Aorta (tissue), 5 donors: ENCODE measurements at regions not wholly inside any gene's neighbourhood (a gene's known extent, or its start where the extent isn't known, plus 50 kb on each side); places are given as distances from the start of the nearest gene placed in this dataset.
"Not testable (repeated sequence)": the region's sequence is repeated elsewhere in the genome, so short reads cannot be mapped to it uniquely, and the experiment has no call there.

Experiments
- ATAC-seq: fragments of 200-7000 bp; cut with Tn5 transposase; one replicate; pipeline ENCODE4 v1.9.1; 2022; ENCODE audit warnings: moderate library complexity; ENCODE audit not compliant: low FRiP score
- DNase-seq, 2 donors: peaks; one replicate each; pipeline ENCODE4 v3.0.0-alpha.2; 2020
- H3K27ac ChIP-seq, 2 donors: one replicate each; pipeline ENCODE4 v1.5.1; 2013; ENCODE audit warnings: low read length in 2 of 2, mild to moderate bottlenecking in 2 of 2, moderate library complexity in 2 of 2, control low read depth in 1 of 2, inconsistent platforms in 1 of 2, low read depth in 1 of 2
- H3K27me3 ChIP-seq, 2 donors: one replicate each; pipeline ENCODE4 v1.6.1; 2013; ENCODE audit warnings: control low read depth in 1 of 2, low read length in 1 of 2, mild to moderate bottlenecking in 1 of 2, moderate library complexity in 1 of 2; ENCODE audit not compliant: insufficient read depth in 2 of 2, control insufficient read depth in 1 of 2
- H3K36me3 ChIP-seq, 2 donors: one replicate each; pipeline ENCODE4 v1.6.1; 2013; ENCODE audit warnings: control low read depth in 1 of 2, low read length in 1 of 2, mild to moderate bottlenecking in 1 of 2; ENCODE audit not compliant: insufficient read depth in 2 of 2, control insufficient read depth in 1 of 2
- H3K4me1 ChIP-seq, 2 donors: one replicate each; pipeline ENCODE4 v1.6.1; 2013; ENCODE audit warnings: low read length in 2 of 2, control low read depth in 1 of 2, mild to moderate bottlenecking in 1 of 2, moderate library complexity in 1 of 2; ENCODE audit not compliant: insufficient read depth in 2 of 2, control insufficient read depth in 1 of 2
- H3K4me3 ChIP-seq, 2 donors: one replicate each; pipeline ENCODE4 v1.5.1; 2013; ENCODE audit warnings: low read length in 2 of 2, control low read depth in 1 of 2, mild to moderate bottlenecking in 1 of 2
- H3K9me3 ChIP-seq: one replicate; pipeline ENCODE4 v1.6.1; 2013; ENCODE audit warnings: mild to moderate bottlenecking, low read length; ENCODE audit not compliant: control insufficient read depth
- WGBS, 2 donors: extraction: QIAGEN DNeasy Blood & Tissue Kit; methylation state at CpG; one replicate each; pipeline ENCODE4 v1.1.7; 2013; 5-methylcytosine and 5-hydroxymethylcytosine counted together
- intact Hi-C, 2 donors: fragments of 100-400 bp; cut with DNase I; formaldehyde crosslinking; loops; one replicate each; pipeline versions ENCODE4 v1.14.2 to v1.15.0; 2022
- donor health status: healthy with polysubstance abuse.
- donor health status: Bipolar disorder and iron deficiency.
- donor health status: DM: no; HTN: no; CAD: no.
- donor health status: DM: no; HTN: no; CAD: no.
- donor health status: DM: yes; HTN: yes; CAD: no.

- H3K27me3 ChIP-seq: no peaks in the 10 kb centered on the region
- 37 to 38% methylated on average over 9 of the region's 9 CpGs for WGBS, 2 donors
- H3K4me3 ChIP-seq: no peak overlapping the region
- DNase-seq: peak; percentile 74 to 81
- H3K4me1 ChIP-seq: no peaks in the 10 kb centered on the region
- ATAC-seq: no peak
- intact Hi-C loops: no loop called here
- no peaks in the 10 kb centered on the region for H3K36me3 ChIP-seq
- H3K9me3 ChIP-seq: no peaks in the 10 kb centered on the region
- no peak overlapping the region for H3K27ac ChIP-seq
Observed at GRCh38 chr20:19047040-19047950, 165.1 kb upstream of the SLC24A3 start.

- Histone ChIP-seq H3K27me3 (no peaks in the 10 kb centered on the region), H3K9me3 (no peaks in the 10 kb centered on the region), H3K27ac (no peak overlapping the region), H3K36me3 (no peaks in the 10 kb centered on the region), H3K4me1 (no peaks in the 10 kb centered on the region), H3K4me3 (no peak overlapping the region)
- 78 to 82% methylated on average over 3 of the region's 3 CpGs for whole genome bisulfite sequencing, 2 donors
- no peak for ATAC-seq
- intact Hi-C loops: no loop called here
- DNase-seq: no peak
Observed at GRCh38 chr20:19047951-19048296, 164.5 kb upstream of the SLC24A3 start.

- Histone ChIP-seq H3K9me3 (no peaks in the 10 kb centered on the region), H3K4me1 (no peaks in the 10 kb centered on the region), H3K4me3 (no peak overlapping the region), H3K36me3 (no peaks in the 10 kb centered on the region), H3K27ac (no peak overlapping the region), H3K27me3 (no peaks in the 10 kb centered on the region)
- DNase-seq: no peak
- intact Hi-C loops: no loop called here
- no peak for ATAC-seq
- 20 to 24% methylated on average over 9 of the region's 9 CpGs for WGBS, 2 donors
Observed at GRCh38 chr20:19048995-19049501, 163.4 kb upstream of the SLC24A3 start.

GRCh38 chr20:19049514-19049913 lies 162.9 kb upstream of the SLC24A3 start:
- Histone ChIP-seq H3K27ac (no peak overlapping the region), H3K27me3 (no peaks in the 10 kb centered on the region), H3K36me3 (no peaks in the 10 kb centered on the region), H3K4me3 (no peak overlapping the region), H3K9me3 (no peaks in the 10 kb centered on the region), H3K4me1 (no peaks in the 10 kb centered on the region)
- intact Hi-C loops: no loop called here
- WGBS, 2 donors: 45 to 50% methylated on average over 7 of the region's 7 CpGs
- DNase-seq (no peak), ATAC-seq (no peak)

- H3K4me1 ChIP-seq: no peaks in the 10 kb centered on the region
- no peaks in the 10 kb centered on the region for H3K27me3 ChIP-seq
- intact Hi-C loops: no loop called here
- ATAC-seq (no peak), DNase-seq (no peak)
- WGBS, 2 donors: 93 to 97% methylated on average over 3 of the region's 3 CpGs
- no peaks in the 10 kb centered on the region for H3K36me3 ChIP-seq
- no peaks in the 10 kb centered on the region for H3K9me3 ChIP-seq
- H3K4me3 ChIP-seq: no peak overlapping the region
- H3K27ac ChIP-seq: no peak overlapping the region
Observed at GRCh38 chr20:19056909-19057308, 155.5 kb upstream of the SLC24A3 start.

GRCh38 chr20:19064788-19065187 lies 147.7 kb upstream of the SLC24A3 start:
- H3K27me3 ChIP-seq, H3K4me3 ChIP-seq, DNase-seq, H3K36me3 ChIP-seq, ATAC-seq, intact Hi-C loops, H3K9me3 ChIP-seq, H3K4me1 ChIP-seq, H3K27ac ChIP-seq: not testable (repeated sequence)
- WGBS, 2 donors: 96 to 98% methylated on average over 4 of the region's 4 CpGs

- no peak overlapping the region for H3K27ac ChIP-seq
- H3K9me3 ChIP-seq: peaks cover 5% of the 10 kb centered on the region
- intact Hi-C loops: no loop called here
- no peaks in the 10 kb centered on the region for H3K4me1 ChIP-seq
- H3K36me3 ChIP-seq: no peaks in the 10 kb centered on the region
- no peak overlapping the region for H3K4me3 ChIP-seq
- H3K27me3 ChIP-seq: no peaks in the 10 kb centered on the region
- WGBS, 2 donors: 45 to 100% methylated on average over 1 of the region's 1 CpG
- DNase-seq (no peak), ATAC-seq (no peak)
Observed at GRCh38 chr20:19067986-19068385, 144.5 kb upstream of the SLC24A3 start.

GRCh38 chr20:19070026-19070425 lies 142.4 kb upstream of the SLC24A3 start:
- Histone ChIP-seq H3K4me3 (no peak overlapping the region), H3K36me3 (no peaks in the 10 kb centered on the region), H3K27me3 (no peaks in the 10 kb centered on the region), H3K9me3 (peaks cover 3% of the 10 kb centered on the region), H3K27ac (no peak overlapping the region), H3K4me1 (no peaks in the 10 kb centered on the region)
- WGBS, 2 donors: 90 to 94% methylated on average over 6 of the region's 6 CpGs
- DNase-seq (no peak), ATAC-seq (no peak)
- intact Hi-C loops: no loop called here
